Coronary artery (tissue), 2 donors: ENCODE measurements at regions not wholly inside any gene's neighbourhood (a gene's known extent, or its start where the extent isn't known, plus 50 kb on each side); places are given as distances from the start of the nearest gene placed in this dataset.

ENCODE experiments used
- DNase-seq: peaks from one replicate; pipeline ENCODE4 v3.0.0-alpha.2; 2017; ENCODE audit warnings: low spot score
- H3K27ac ChIP-seq, 2 donors: fragments of 200-600 bp; sonication (generic); one replicate each; pipeline ENCODE4 v1.5.1; 2016 to 2019
- H3K4me3 ChIP-seq: fragments of 200-600 bp; sonication (generic); 2 replicates; pipeline ENCODE4 v1.5.1; 2016; ENCODE audit warnings: mild to moderate bottlenecking, moderate library complexity
- TF ChIP-seq, protein P1 (sequence below): fragments of 200-600 bp; sonication (generic); IDR thresholded peaks from one replicate; pipeline ENCODE4 v1.5.1; 2019; ENCODE audit warnings: antibody characterized with exemption

GRCh38 chr12:111180426-111181142, 188.3 kb downstream of the PHETA1 start:
- H3K4me3 ChIP-seq: no peak overlapping the region
- TF ChIP-seq, protein P1, sequence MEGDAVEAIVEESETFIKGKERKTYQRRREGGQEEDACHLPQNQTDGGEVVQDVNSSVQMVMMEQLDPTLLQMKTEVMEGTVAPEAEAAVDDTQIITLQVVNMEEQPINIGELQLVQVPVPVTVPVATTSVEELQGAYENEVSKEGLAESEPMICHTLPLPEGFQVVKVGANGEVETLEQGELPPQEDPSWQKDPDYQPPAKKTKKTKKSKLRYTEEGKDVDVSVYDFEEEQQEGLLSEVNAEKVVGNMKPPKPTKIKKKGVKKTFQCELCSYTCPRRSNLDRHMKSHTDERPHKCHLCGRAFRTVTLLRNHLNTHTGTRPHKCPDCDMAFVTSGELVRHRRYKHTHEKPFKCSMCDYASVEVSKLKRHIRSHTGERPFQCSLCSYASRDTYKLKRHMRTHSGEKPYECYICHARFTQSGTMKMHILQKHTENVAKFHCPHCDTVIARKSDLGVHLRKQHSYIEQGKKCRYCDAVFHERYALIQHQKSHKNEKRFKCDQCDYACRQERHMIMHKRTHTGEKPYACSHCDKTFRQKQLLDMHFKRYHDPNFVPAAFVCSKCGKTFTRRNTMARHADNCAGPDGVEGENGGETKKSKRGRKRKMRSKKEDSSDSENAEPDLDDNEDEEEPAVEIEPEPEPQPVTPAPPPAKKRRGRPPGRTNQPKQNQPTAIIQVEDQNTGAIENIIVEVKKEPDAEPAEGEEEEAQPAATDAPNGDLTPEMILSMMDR: no peak
- no peak overlapping the region for H3K27ac ChIP-seq
- no peak for DNase-seq

DNA sequence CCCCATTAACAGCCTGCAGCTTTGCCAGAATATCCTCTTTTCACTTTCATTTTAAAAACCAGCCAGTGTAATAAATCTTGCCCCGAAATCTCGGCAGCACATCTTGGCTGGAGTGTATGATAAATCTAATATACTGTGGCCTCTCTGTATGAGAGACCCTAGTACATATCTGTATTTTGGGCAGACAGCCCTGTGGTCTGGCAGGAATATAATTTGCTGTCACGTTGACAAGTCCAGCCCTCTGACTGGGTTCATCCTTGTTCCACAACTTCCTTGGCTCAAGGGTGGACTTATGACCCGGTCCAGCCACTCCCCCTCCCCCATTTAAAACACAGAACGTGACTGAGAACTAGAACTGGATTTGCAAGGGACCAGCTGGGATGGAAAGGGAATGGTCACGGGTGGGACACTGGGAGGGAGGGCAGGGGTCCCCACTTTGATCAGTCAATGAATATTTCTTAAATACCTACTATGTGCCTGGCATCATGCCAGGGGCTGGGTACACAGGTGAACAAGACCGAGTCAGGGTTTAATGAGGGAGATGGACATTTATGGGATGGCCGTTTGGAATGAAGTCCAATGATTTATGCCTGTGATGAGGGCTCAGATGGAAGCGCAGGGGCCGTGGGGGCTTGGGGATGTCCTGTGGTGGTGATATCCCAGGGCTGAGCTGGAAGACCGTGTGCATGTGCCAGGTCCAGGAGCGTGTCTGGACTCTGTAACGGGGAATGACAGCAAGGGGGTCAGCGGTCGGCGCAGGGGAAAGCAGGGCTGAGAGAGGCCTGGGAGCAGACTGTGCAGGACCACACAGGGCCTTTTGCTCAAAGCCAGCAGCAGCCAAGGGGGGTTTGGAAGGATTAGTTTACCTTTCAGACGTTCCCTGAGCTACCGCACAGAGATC, 190.5 kb downstream of the PHETA1 start:
- no peak for DNase-seq
- Histone ChIP-seq H3K4me3 (no peak overlapping the region), H3K27ac (no peak overlapping the region)
- TF ChIP-seq, protein P1: no peak

DNA sequence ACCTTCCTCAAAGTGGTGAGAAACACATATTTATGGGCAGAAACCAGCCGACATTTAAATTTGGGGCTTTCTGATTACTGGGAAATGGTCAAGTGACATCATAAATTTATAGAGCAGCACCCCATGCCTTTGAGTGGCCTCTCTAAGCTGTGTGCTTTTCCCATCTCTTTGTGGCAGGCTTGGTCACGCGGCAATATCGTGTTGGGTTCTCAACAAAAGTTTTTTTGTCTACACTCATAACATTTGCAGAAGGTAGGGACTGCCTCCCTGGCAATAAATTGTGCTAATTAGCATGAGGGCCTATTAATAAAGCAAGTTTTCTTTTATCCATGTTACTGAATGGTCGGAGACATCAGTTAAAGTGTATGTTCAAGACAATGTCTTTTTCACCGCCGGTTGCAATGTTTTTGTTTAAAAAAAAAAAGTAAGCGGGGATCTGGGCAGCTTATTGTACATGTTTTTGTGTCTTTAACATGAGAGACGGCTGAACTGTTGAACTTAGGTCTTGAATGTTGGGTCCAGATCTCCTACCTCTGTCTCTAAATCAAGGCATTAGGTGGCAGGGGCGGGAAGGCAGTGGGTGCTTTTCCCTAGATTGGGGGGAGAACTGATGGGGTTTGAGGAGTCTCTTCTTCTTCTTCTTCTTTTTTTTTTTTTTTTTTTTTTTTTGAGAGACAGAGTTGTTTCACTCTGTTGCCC, 193.3 kb downstream of the PHETA1 start:
- no peak overlapping the region for H3K27ac ChIP-seq
- no peak for DNase-seq
- TF ChIP-seq, protein P1: no peak
- no peak overlapping the region for H3K4me3 ChIP-seq

DNA sequence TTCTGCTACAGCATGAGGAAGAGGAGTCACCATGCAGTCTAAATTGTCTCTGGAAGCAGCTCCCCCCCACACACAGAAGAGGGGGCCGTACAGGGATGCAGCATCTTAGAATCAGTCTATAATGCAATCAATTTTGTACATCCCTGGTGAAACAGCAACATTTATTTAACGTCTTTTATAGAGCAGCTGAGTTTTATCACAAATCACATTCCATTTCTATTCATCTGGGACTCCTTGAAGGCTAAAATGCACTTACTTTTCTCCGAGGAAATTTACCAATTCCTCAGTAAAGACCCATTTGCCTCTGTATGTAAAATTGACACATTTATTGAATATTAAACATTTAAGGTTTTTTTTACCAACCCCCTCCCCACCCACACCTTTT, 193.9 kb downstream of the PHETA1 start:
- TF ChIP-seq, protein P1: no peak
- Histone ChIP-seq H3K4me3 (no peak overlapping the region), H3K27ac (no peak overlapping the region)
- no peak for DNase-seq

GRCh38 chr12:111174251-111174960, 194.5 kb downstream of the PHETA1 start:
- no peak for DNase-seq
- Histone ChIP-seq H3K27ac (no peak overlapping the region), H3K4me3 (no peak overlapping the region)
- TF ChIP-seq, protein P1: no peak

GRCh38 chr12:111173836-111174235, 195.1 kb downstream of the PHETA1 start:
- no peak overlapping the region for H3K4me3 ChIP-seq
- no peak for DNase-seq
- no peak overlapping the region for H3K27ac ChIP-seq
- TF ChIP-seq, protein P1: no peak
